Neuronal stem cell (in vitro differentiated cells): ENCODE measurements at regions not wholly inside any gene's neighbourhood (a gene's known extent, or its start where the extent isn't known, plus 50 kb on each side); places are given as distances from the start of the nearest gene placed in this dataset.

ENCODE experiments used
- DNase-seq: peaks from one replicate; pipeline ENCODE4 v3.0.0-alpha.2; 2013; ENCODE audit warnings: low spot score
- H2AFZ ChIP-seq: one replicate; pipeline ENCODE4 v1.6.1; 2013; ENCODE audit warnings: mild to moderate bottlenecking, low read length, inconsistent platforms
- H2AK5ac ChIP-seq: 2 replicates; pipeline ENCODE4 v1.6.1; 2013; ENCODE audit warnings: low read depth, mild to moderate bottlenecking, inconsistent platforms, low read length, moderate library complexity, mixed read lengths
- H2BK120ac ChIP-seq: 2 replicates; pipeline ENCODE4 v1.6.1; 2013; ENCODE audit warnings: low read depth, mild to moderate bottlenecking, inconsistent platforms, low read length, moderate library complexity, mixed read lengths
- H2BK12ac ChIP-seq: one replicate; pipeline ENCODE4 v1.6.1; 2013; ENCODE audit warnings: low read length, inconsistent platforms
- H2BK15ac ChIP-seq: 2 replicates; pipeline ENCODE4 v1.6.1; 2013; ENCODE audit warnings: mild to moderate bottlenecking, low read length, inconsistent platforms, mixed read lengths
- H2BK5ac ChIP-seq: one replicate; pipeline ENCODE4 v1.6.1; 2013; ENCODE audit warnings: inconsistent platforms, mild to moderate bottlenecking, low read length, moderate library complexity
- H3K14ac ChIP-seq: one replicate; pipeline ENCODE4 v1.6.1; 2013; ENCODE audit warnings: low read length, inconsistent platforms
- H3K18ac ChIP-seq: 2 replicates; pipeline ENCODE4 v1.6.1; 2013; ENCODE audit warnings: low read length, inconsistent platforms
- H3K23ac ChIP-seq: 2 replicates; pipeline ENCODE4 v1.6.1; 2013; ENCODE audit warnings: low read depth, mild to moderate bottlenecking, mixed read lengths, low read length, inconsistent platforms; ENCODE audit not compliant: poor library complexity
- H3K27ac ChIP-seq: replicated peaks from 3 replicates; pipeline ENCODE4 v1.5.1; 2013; ENCODE audit warnings: low read length, inconsistent platforms
- H3K27me3 ChIP-seq, 3 experiments: 2 replicates each; pipeline ENCODE4 v1.6.1; 2013; ENCODE audit warnings: low read length in 3 of 3, mild to moderate bottlenecking in 2 of 3, inconsistent platforms in 1 of 3, low read depth in 1 of 3, mixed read lengths in 1 of 3, moderate library complexity in 1 of 3; ENCODE audit not compliant: control insufficient read depth in 3 of 3, insufficient read depth in 3 of 3
- H3K36me3 ChIP-seq, 2 donors: replicated peaks in 1 of 2; 2 replicates each; pipeline ENCODE4 v1.6.1; 2013; ENCODE audit warnings: low read length in 2 of 2; ENCODE audit not compliant: control insufficient read depth in 2 of 2, insufficient read depth in 2 of 2
- H3K4ac ChIP-seq: 2 replicates; pipeline ENCODE4 v1.6.1; 2013; ENCODE audit warnings: inconsistent platforms, mild to moderate bottlenecking, low read length, moderate library complexity
- H3K4me1 ChIP-seq, 2 donors: 1 replicate in 1 of 2; 2 replicates in 1 of 2; pipeline ENCODE4 v1.6.1; 2013; ENCODE audit warnings: low read length in 2 of 2, low read depth in 1 of 2; ENCODE audit not compliant: control insufficient read depth in 2 of 2, insufficient read depth in 1 of 2
- H3K4me2 ChIP-seq: one replicate; pipeline ENCODE4 v1.6.1; 2013; ENCODE audit warnings: mild to moderate bottlenecking, low read length, inconsistent platforms; ENCODE audit not compliant: insufficient read depth, poor library complexity, severe bottlenecking
- H3K4me3 ChIP-seq, 2 donors: 2 replicates each; pipeline ENCODE4 v1.5.1; 2013; ENCODE audit warnings: low read length in 2 of 2, mild to moderate bottlenecking in 2 of 2, inconsistent platforms in 1 of 2, moderate library complexity in 1 of 2
- H3K79me1 ChIP-seq: one replicate; pipeline ENCODE4 v1.6.1; 2013; ENCODE audit warnings: low read depth, mild to moderate bottlenecking, inconsistent platforms, low read length, moderate library complexity
- H3K9ac ChIP-seq: one replicate; pipeline ENCODE4 v1.6.1; 2013; ENCODE audit warnings: mild to moderate bottlenecking, low read depth, low read length, inconsistent platforms; ENCODE audit not compliant: poor library complexity
- H3K9me3 ChIP-seq, 2 donors: replicated peaks in 1 of 2; 2 replicates each; pipeline versions ENCODE3 to v1.6.1; 2013; ENCODE audit warnings: low read length in 2 of 2, mild to moderate bottlenecking in 2 of 2, inconsistent platforms in 1 of 2, low read depth in 1 of 2, mixed read lengths in 1 of 2, moderate library complexity in 1 of 2; ENCODE audit not compliant: control insufficient read depth in 2 of 2, insufficient read depth in 1 of 2
- H4K8ac ChIP-seq: one replicate; pipeline ENCODE4 v1.6.1; 2013; ENCODE audit warnings: low read depth, mild to moderate bottlenecking, inconsistent platforms, low read length, moderate library complexity
- H4K91ac ChIP-seq: one replicate; pipeline ENCODE4 v1.6.1; 2013; ENCODE audit warnings: low read length, low read depth, mild to moderate bottlenecking, inconsistent platforms; ENCODE audit not compliant: poor library complexity
- WGBS, 2 donors: extraction: QIAGEN DNeasy Blood & Tissue Kit; methylation state at CpG; one replicate each; pipeline ENCODE4 v1.1.7; 2013; ENCODE audit warnings: missing lambda C conversion rate in 2 of 2, mixed read lengths in 1 of 2; ENCODE audit not compliant: insufficient read length in 2 of 2, insufficient replicate concordance in 1 of 2; ENCODE audit errors: extremely low coverage in 2 of 2; 5-methylcytosine and 5-hydroxymethylcytosine counted together

DNA sequence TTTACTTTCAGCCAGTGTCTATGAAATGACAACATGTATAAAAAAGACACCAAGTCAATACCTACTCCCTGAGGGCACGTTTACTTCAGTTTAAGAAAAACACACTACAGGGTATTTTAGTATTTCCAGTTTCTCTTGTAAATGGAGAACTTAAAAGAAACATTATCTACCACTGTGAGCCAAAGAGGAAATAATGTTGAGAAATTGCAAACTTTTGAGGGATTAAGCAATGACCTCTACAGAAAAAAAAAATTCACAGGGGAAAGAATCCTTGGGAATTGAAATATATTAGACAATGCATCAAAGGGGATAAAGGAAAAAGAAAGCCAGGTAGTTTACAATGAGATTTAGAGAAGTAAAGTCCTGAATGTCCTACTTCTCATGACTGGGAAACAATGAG, 126.0 kb downstream of the KCNJ2 start:
- Histone ChIP-seq H3K79me1 (no peaks in the 10 kb centered on the region), H4K91ac (no peak overlapping the region), H3K27ac (no peak overlapping the region), H3K9ac (no peak overlapping the region), H3K23ac (no peak overlapping the region), H3K36me3 (no peaks in the 10 kb centered on the region), H4K8ac (no peak overlapping the region), H2BK5ac (no peak overlapping the region), H2BK120ac (no peak overlapping the region), H3K4me3 (no peak overlapping the region), H2BK12ac (no peak overlapping the region), H3K27me3 (no peaks in the 10 kb centered on the region), H2BK15ac (no peak overlapping the region), H2AFZ (no peak overlapping the region), H3K4ac (no peak overlapping the region), H2AK5ac (no peak overlapping the region), H3K14ac (no peak overlapping the region), H3K4me1 (no peaks in the 10 kb centered on the region), H3K4me2 (no peak overlapping the region), H3K18ac (no peak overlapping the region), H3K9me3 (no peaks in the 10 kb centered on the region)
- no peak for DNase-seq
- no CpG with 5 or more reads among the region's 1 CpG for WGBS, 2 donors

DNA sequence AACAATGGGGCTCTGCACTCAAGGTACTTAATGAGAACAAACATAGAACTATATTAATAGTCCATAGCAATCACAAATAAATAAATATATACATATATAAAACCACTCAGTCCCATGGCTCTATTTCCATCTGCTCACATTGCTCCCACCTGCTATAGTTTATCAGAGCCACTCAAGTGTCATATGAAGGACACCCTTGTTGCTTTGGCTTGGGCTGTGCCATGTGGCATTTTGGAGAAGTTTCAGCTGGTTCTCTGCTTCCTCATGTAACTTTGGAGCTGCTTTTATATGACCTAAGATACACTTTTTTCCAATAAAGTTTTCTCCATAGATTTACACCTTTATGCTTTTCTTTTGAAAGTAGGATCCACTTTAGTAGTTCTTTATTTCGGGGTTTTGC, 126.4 kb downstream of the KCNJ2 start:
- no peak overlapping the region for H3K14ac ChIP-seq
- H2BK12ac ChIP-seq: no peak overlapping the region

DNA sequence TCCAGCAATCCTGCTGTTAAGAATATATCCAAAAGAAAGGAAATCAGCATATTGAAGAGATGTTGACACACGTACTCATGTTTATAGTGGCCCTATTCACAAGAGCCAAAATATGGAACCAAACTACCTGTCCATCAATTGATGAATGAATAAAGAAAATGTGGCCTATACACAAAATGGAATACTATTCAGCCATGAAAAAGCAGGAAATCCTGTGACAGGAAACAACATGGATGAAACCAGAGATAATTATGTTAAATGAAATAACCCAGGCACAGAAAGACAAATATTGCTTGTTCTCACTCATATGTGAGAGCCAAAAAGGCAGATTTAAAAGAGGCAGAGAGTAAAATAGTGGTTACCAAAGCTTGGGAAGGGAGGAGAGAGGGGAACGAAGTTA, 127.1 kb downstream of the KCNJ2 start:
- Histone ChIP-seq H3K4me1 (no peaks in the 10 kb centered on the region), H2AK5ac (no peak overlapping the region), H3K4ac (no peak overlapping the region), H3K9ac (no peak overlapping the region), H3K79me1 (no peaks in the 10 kb centered on the region), H2BK120ac (no peak overlapping the region), H3K18ac (no peak overlapping the region), H3K36me3 (no peaks in the 10 kb centered on the region), H2AFZ (no peak overlapping the region), H3K4me3 (no peak overlapping the region), H4K8ac (no peak overlapping the region), H3K14ac (no peak overlapping the region), H3K27ac (no peak overlapping the region), H3K9me3 (no peaks in the 10 kb centered on the region), H4K91ac (no peak overlapping the region), H3K27me3 (no peaks in the 10 kb centered on the region), H3K4me2 (no peak overlapping the region), H3K23ac (no peak overlapping the region), H2BK15ac (no peak overlapping the region), H2BK5ac (no peak overlapping the region), H2BK12ac (no peak overlapping the region)
- DNase-seq: no peak
- WGBS, 2 donors: no CpG with 5 or more reads among the region's 2 CpGs

More for the DNA sequence above, 126.4 kb downstream of the KCNJ2 start:
- Histone ChIP-seq H3K18ac (no peak overlapping the region), H3K4me3 (no peak overlapping the region), H2BK5ac (no peak overlapping the region), H3K4me1 (no peaks in the 10 kb centered on the region), H3K27me3 (no peaks in the 10 kb centered on the region), H2AFZ (no peak overlapping the region), H4K91ac (no peak overlapping the region), H2AK5ac (no peak overlapping the region), H3K27ac (no peak overlapping the region), H3K9ac (no peak overlapping the region), H4K8ac (no peak overlapping the region), H2BK15ac (no peak overlapping the region), H3K9me3 (no peaks in the 10 kb centered on the region), H3K79me1 (no peaks in the 10 kb centered on the region), H3K36me3 (no peaks in the 10 kb centered on the region), H3K4ac (no peak overlapping the region), H3K23ac (no peak overlapping the region), H2BK120ac (no peak overlapping the region), H3K4me2 (no peak overlapping the region)
- no CpG with 5 or more reads among the region's 1 CpG for WGBS, 2 donors
- no peak for DNase-seq

DNA sequence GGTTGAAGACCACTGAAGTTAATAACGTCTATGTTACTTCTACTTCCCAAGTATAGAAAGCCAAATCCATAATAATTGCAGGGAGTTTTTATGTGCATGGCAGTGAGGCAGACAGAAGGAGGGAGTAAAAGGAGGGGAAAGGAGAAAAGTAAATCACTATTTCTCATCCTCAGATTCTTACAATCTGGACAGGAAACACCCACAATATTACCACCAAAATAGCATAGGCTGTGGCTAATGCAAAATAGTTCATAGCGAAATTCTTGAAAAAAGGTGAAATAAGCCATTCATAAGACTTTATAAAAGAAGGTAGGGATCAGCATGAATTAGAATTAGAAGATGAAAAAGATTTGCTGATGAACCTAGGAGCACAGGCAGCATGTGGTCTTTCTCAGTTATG, 128.1 kb downstream of the KCNJ2 start:
- no peak overlapping the region for H3K4me2 ChIP-seq
- H2AFZ ChIP-seq: no peak overlapping the region
- no peak overlapping the region for H3K9ac ChIP-seq
- no peaks in the 10 kb centered on the region for H3K36me3 ChIP-seq
- no peak for DNase-seq
- no peak overlapping the region for H4K8ac ChIP-seq
- H2BK12ac ChIP-seq: no peak overlapping the region
- no peaks in the 10 kb centered on the region for H3K79me1 ChIP-seq
- no peak overlapping the region for H2BK120ac ChIP-seq
- H2BK5ac ChIP-seq: no peak overlapping the region
- no peak overlapping the region for H3K23ac ChIP-seq
- no peak overlapping the region for H4K91ac ChIP-seq
- no peak overlapping the region for H3K18ac ChIP-seq
- no peaks in the 10 kb centered on the region for H3K27me3 ChIP-seq
- H3K4me1 ChIP-seq: no peaks in the 10 kb centered on the region
- H2BK15ac ChIP-seq: no peak overlapping the region
- H3K9me3 ChIP-seq: no peaks in the 10 kb centered on the region
- no peak overlapping the region for H3K4me3 ChIP-seq
- no peak overlapping the region for H2AK5ac ChIP-seq
- H3K14ac ChIP-seq: no peak overlapping the region
- WGBS, 2 donors: no CpG with 5 or more reads among the region's 2 CpGs
- no peak overlapping the region for H3K27ac ChIP-seq
- no peak overlapping the region for H3K4ac ChIP-seq
